GM20000 (cell line): ENCODE measurements at regions not wholly inside any gene's neighbourhood (a gene's known extent, or its start where the extent isn't known, plus 50 kb on each side); places are given as distances from the start of the nearest gene placed in this dataset.

Experiments
- DNase-seq: peaks from one replicate; pipeline ENCODE4 v3.0.0; 2012; ENCODE audit warnings: low spot score
- TF ChIP-seq, protein P1 (sequence below): IDR thresholded peaks from 2 replicates; pipeline ENCODE4 v1.5.1; 2012; ENCODE audit warnings: mild to moderate bottlenecking, control low read depth; ENCODE audit errors: extremely low read depth, missing control alignments

DNA sequence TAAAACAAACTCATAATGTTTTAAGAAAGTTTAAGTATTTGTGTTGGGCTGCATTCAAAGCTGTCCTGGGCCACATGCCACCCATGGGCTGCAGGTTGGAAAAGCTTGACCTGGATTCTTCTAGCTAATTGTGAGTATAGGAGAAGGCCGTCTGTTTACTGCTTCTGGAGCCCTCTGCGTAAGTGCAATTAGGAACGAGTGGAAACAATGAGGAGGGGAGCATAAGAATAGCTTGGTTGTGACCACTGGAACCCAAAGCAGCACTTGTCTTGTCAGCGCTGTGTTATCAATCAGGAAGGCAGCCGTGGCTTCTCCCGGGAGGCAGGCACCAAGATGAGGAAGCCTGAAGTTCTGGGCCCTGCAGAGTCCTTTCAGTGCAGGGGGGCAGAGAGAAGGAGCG lies 110.4 kb upstream of the MBNL2 start:
- TF ChIP-seq, protein P1, sequence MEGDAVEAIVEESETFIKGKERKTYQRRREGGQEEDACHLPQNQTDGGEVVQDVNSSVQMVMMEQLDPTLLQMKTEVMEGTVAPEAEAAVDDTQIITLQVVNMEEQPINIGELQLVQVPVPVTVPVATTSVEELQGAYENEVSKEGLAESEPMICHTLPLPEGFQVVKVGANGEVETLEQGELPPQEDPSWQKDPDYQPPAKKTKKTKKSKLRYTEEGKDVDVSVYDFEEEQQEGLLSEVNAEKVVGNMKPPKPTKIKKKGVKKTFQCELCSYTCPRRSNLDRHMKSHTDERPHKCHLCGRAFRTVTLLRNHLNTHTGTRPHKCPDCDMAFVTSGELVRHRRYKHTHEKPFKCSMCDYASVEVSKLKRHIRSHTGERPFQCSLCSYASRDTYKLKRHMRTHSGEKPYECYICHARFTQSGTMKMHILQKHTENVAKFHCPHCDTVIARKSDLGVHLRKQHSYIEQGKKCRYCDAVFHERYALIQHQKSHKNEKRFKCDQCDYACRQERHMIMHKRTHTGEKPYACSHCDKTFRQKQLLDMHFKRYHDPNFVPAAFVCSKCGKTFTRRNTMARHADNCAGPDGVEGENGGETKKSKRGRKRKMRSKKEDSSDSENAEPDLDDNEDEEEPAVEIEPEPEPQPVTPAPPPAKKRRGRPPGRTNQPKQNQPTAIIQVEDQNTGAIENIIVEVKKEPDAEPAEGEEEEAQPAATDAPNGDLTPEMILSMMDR: no peak
- no peak for DNase-seq

DNA sequence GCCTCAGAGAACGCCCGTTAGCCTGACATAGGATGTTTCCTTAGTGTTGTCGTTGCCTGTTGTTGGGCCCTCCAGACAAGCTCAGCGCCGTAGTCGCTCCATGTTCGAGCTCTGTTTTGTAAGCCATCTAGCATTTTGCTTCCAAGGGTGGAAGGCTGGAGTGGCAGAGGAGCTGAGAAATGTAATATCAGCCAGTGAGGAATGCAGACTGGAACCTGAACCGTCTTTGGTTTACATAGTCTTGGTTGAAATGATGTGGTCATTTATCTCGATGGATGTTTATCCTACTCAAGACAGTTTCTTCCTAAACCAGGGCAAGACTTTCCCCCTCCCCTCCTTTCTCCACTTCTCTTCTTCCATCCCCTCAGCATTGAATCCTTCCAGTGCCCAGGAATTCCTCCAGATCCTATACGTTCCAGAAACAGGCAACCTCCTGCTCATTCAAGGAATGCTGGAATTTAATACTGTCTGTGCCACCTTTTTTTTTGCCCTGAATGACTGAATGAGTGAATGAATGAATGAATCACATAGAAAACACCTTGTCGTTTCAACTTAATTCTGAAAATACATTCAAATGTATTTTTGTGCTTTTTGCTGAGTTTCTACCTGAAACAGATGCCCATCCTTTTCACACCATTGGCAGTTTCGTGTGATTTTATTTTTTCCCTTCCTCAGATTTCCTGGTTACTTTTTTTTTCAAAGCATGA lies 109.5 kb upstream of the MBNL2 start:
- DNase-seq: no peak
- TF ChIP-seq, protein P1: no peak

DNA sequence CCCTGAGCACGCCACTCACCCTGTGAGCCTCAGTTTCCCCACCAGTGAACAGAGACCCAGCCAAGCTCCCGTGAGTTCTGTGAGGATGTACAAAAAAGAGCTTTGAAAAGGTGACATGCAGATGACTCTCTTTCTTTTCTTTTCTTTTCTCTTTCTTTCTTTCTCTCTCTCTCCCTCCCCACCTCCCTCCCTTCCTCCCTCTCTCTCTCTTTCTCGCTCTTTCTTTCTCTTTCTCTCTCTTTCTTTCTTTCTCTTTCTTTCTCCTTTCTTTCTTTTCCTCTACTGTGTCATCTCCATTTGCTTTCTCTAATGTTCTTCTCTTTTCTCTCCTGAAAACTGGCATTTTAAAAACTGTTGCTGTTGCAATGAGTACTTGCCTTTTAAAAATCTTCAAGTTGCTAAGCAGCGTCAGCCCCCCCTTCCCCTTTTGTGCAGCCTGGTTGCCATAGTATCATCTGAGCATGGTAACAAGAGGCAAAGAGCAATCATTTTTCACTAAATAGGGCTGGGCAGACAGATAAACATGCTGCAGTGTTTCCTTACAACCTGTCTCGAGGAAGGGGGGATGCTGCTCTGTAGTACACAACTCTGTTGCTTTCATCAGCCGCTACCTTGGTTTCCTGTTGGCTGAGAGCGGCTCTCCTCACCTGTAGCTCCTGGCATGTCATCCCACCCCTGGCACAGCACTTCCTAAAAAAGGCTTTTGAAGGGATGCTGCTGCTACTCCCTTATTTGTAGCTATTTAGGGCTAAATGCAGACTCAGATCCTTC lies 108.7 kb upstream of the MBNL2 start:
- TF ChIP-seq, protein P1: no peak
- DNase-seq: no peak

DNA sequence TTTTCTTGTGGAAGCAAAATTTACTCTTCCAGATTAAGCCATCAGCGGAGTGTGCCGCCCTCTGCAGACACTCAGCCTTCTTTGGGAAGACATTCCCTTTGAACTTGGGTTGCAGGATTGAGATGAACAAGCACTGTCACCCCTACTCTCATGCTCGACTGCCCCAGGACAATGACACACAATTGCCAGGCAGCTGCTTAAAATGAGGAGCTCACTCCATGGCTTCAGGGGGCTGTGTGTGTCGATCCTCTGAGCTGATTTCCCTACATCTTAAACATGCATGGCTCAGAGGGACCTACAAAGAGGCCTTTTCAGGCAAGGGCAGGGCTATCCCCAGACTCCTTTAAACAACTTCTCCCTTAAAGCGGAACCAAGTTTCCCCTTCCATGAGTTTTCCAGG lies 107.5 kb upstream of the MBNL2 start:
- DNase-seq: no peak
- TF ChIP-seq, protein P1: no peak

DNA sequence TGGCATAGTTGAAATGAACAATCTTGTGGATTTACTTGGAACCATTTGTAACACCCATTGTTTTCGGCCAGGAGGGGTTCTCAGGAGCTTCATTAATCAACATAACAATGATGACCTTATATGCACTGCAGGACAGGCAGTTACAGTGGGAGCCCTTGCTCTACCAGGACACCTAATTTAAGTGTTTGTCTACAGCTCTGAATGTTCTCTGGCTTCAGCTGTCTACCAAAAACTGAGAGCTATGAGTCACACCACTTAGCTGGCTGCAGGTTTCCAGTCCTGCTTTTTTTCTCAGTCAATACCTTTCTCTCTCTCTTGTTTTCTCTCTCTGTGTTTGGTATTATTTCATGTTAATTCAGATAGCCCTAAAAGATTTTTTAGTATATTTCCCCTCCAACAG lies 105.4 kb upstream of the MBNL2 start:
- DNase-seq: no peak

DNA sequence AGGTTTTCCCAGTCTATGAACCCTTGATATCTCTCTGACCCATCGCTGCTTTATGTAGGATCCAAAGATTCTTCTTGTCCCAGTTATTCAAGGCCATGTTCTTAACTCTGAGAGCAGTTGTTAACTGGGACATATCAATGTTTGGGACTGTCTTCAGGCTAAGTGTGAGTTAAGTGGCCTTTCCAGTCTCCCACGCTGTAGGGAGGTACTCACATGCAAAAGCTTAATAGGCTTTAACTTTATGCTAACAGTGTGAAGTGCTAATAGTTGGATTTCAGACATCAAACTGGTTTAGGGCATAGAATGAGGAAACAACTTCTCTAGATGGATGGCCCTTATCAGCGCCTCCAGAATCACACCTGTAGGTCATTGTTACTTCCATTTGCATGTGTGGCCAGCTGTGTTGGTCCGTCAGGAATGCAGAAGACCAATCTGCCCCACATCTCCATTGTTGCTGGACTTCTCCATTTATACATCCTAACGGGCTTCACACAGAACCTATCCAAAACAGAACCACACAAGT lies 104.7 kb upstream of the MBNL2 start:
- TF ChIP-seq, protein P1: no peak
- DNase-seq: no peak

More for the DNA sequence above, 105.4 kb upstream of the MBNL2 start:
- TF ChIP-seq, protein P1: no peak

DNA sequence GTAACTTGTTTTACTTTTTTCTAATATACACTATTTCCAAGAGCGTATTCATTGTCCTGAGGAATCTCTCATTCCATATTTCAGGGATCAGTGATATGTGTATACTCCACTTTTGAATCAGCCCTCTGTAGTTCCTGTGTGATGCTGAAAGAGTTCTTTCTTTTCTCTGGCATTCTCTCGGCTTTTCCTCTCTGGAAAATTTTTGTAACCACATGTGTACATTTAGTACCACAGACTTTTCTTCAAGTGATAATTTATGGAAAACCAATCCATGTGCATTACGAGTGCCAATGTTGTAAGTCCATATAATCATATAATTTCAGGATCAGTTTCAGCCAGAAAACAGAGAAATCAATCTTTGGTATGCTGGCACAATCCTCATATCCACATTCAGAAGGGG lies 102.2 kb upstream of the MBNL2 start:
- TF ChIP-seq, protein P1: no peak
- no peak for DNase-seq
